Motor neuron (in vitro differentiated cells): ENCODE measurements at regions not wholly inside any gene's neighbourhood (a gene's known extent, or its start where the extent isn't known, plus 50 kb on each side); places are given as distances from the start of the nearest gene placed in this dataset.
"Not testable (repeated sequence)": the region's sequence is repeated elsewhere in the genome, so short reads cannot be mapped to it uniquely, and the experiment has no call there.

Experiments used
- ATAC-seq, 8 experiments: fragments of 200-7000 bp; cut with Tn5 transposase; replicated peaks in 6 of 8; 2 replicates each; pipeline ENCODE4 v1.8.0; 2021; ENCODE audit warnings: mild to moderate bottlenecking in 8 of 8, moderate library complexity in 8 of 8
- H3K27ac ChIP-seq, 2 donors: fragments of 250-450 bp; sonication (Bioruptor Pico); 2 replicates each; pipeline ENCODE4 v1.9.0; 2021; ENCODE audit warnings: antibody characterized with exemption in 2 of 2, mild to moderate bottlenecking in 2 of 2, moderate library complexity in 1 of 2
- H3K4me1 ChIP-seq, 2 donors: fragments of 250-450 bp; sonication (Bioruptor Pico); replicated peaks in 1 of 2; 2 replicates each; pipeline ENCODE4 v1.6.1; 2021; ENCODE audit warnings: antibody characterized with exemption in 2 of 2, mild to moderate bottlenecking in 2 of 2, moderate library complexity in 1 of 2
- H3K4me3 ChIP-seq, 5 donors: fragments of 250-450 bp; sonication (Bioruptor Pico); 2 replicates each; pipeline ENCODE4 v1.9.0; 2021; ENCODE audit warnings: antibody characterized with exemption in 5 of 5, mild to moderate bottlenecking in 5 of 5, moderate library complexity in 4 of 5
- WGBS, 10 experiments: fragments of 450-650 bp; shearing (Covaris generic); methylation state at CpG; one replicate each; pipeline ENCODE4 v1.0.0; 2022; 5-methylcytosine and 5-hydroxymethylcytosine counted together
- in situ Hi-C, 9 experiments: fragments of 400-800 bp; cut with MboI; loops; one replicate each; pipeline ENCODE4 v1.15.0; 2021; ENCODE audit warnings: low sequenced_read_pairs in 9 of 9, low pct_unique_long_range_greater_than_20kb in 2 of 9; ENCODE audit not compliant: unreplicated experiment in 9 of 9

DNA sequence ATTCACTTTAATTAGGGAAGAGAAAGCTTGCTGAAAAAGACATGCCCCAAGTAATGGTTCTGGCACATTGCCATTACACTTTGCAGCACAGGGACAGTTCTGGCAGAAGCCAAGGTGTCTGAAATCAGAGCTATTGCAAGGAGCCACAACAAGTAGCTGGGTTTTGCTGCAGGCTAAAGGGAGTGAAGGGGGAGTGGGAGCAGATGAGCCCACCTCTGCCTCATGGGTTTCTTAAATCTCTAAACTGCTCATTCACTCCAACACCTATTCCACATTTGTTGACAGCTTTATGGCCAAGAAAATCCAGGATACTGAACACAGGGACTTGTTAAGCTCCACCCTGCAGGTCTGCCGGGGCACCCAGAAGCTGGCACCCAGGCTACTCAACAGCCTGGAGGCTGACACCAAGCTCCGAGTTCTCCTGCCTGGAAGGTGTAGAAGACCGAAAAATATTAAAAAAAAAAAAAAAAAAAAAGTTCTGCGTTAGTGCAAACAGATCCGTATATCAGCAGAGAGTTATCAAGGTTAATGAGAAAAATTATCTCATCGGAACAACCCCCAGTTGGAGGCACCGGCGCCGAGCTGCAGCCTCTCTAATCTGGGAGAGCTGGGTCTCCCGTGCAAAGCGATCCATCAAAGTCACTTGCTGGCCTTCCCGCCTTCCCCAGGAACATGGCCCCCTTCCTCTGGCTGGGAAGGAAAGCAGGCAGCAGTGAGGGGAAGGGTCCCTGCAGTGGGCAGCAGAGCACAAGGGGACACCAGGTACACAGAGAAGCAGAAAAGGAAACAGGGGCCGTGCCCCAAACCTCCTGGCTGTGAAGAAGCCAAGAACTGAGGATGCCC lies 123.7 kb downstream of the HNMT start:
- in situ Hi-C loops: loop anchor here in 1 of 9 experiments (25.0 kb wide), 2 partner anchors 151 to 724 kb away; no protein-coding TSS in a partner anchor
- ATAC-seq: peak in 5 of 8 experiments; percentile 54 to 62 (median 57)
- no peak overlapping the region for H3K27ac ChIP-seq
- 0 to 100% (median 53%) methylated on average over 1 to 10 of the region's 13 CpGs; no CpG with 5 or more reads in 1 of the 10 experiments for WGBS, 10 experiments
- no peak overlapping the region for H3K4me3 ChIP-seq
- no peaks in the 10 kb centered on the region for H3K4me1 ChIP-seq

DNA sequence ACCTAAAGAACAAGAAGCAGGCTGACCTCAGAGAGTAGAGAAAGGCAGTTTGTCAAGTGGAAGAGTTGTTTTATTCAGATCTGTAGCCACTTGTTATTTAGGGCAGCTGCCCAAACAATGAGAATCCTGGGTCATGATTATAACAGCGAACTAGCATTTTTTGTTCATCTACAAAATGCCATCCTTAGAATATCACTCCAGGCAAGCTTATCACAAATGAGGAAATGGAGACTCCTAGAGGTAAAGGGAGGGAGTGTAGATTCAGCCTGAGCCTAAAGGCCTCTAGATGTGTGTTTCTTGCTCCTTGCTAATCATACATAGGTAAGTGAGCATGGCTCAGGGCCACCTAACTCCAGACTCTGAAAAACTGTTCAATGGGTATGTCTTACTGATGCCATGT lies 126.1 kb downstream of the HNMT start:
- 60 to 100% (median 83%) methylated on average over 1 of the region's 1 CpG; no CpG with 5 or more reads in 1 of the 10 experiments for WGBS, 10 experiments
- peak in 4 of 8 experiments; percentile 39 to 80 (median 64) for ATAC-seq
- Histone ChIP-seq H3K4me3 (no peak overlapping the region), H3K27ac (no peak overlapping the region), H3K4me1 (peaks cover 0 to 3% of the 10 kb centered on the region in 2 donors)
- in situ Hi-C loops: loop anchor here in 1 of 9 experiments (25.0 kb wide), 2 partner anchors 153 to 722 kb away; no protein-coding TSS in a partner anchor

DNA sequence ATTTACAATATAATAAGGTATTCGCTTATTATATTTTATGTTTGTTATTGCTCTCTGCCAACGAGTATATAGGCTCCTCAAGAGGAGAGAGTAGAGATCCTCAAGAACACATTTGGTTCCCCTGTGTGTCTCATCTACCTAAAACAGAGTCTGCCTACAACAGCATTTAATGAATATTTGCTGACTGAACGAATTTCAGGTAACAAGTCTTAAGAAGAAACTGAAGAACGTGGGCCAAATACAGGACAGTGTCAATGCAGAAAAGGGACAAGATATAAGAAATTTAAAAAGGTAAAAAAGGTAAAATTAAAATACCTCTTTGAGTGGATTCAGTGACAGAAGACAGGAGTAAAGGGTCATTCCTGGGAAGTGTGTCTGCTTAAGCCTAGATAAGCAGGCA lies 129.2 kb downstream of the HNMT start:
- Histone ChIP-seq H3K27ac (no peak overlapping the region), H3K4me1 (peaks cover 0 to 3% of the 10 kb centered on the region in 2 donors), H3K4me3 (no peak overlapping the region)
- in situ Hi-C loops: loop anchor here in 1 of 9 experiments (25.0 kb wide), 2 partner anchors 156 to 719 kb away; no protein-coding TSS in a partner anchor
- ATAC-seq: no peak
- WGBS, 10 experiments: 52 to 100% (median 85%) methylated on average over 1 to 4 of the region's 4 CpGs

DNA sequence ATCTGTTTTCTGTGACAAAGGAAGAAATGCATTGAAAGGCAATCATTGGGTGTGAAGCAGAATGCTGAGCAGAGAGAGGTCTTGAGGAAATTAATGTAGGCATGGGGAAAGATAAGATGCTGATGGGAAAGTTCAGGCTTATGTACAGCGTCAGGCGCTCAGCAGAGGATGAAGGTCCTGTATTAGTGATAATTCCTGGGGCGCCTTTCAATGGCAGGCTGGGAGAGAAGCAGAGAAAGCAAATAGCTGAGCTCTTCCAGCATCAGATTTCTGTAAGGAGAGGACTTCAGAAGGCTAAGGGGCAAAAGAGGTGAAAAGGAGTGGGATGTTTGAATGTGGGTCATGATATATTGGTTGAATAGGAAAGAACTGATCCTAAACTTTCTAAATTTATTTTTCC lies 129.8 kb downstream of the HNMT start:
- ATAC-seq: no peak
- 27 to 100% (median 66%) methylated on average over 2 to 3 of the region's 3 CpGs; no CpG with 5 or more reads in 2 of the 10 experiments for WGBS, 10 experiments
- in situ Hi-C loops: loop anchor here in 1 of 9 experiments (25.0 kb wide), 2 partner anchors 157 to 718 kb away; no protein-coding TSS in a partner anchor
- Histone ChIP-seq H3K4me3 (no peak overlapping the region), H3K27ac (no peak overlapping the region), H3K4me1 (peaks cover 0 to 3% of the 10 kb centered on the region in 2 donors)

DNA sequence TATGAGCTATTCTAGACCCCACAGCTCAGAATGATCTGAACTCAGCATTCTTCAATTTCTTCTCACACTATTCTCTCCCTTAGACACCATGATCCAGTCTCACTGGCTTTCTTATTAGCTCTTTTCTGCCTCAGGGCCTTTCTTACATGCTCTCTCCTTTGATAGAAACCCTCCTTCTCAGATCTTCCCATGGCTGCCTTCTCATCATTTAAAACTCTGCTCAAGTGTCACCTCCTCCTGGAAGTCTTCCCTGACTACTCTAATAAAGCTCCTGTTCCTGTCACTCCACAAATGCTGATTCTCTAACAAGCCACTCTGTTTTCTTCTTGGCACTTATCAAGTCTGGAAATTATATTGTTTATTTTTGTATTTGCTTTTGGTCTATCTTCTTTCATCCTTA lies 131.1 kb downstream of the HNMT start:
- Histone ChIP-seq H3K4me1 (peaks cover 0 to 3% of the 10 kb centered on the region in 2 donors), H3K27ac (no peak overlapping the region), H3K4me3 (no peak overlapping the region)
- no peak for ATAC-seq
- in situ Hi-C loops: loop anchor here in 1 of 9 experiments (25.0 kb wide), 2 partner anchors 158 to 717 kb away; no protein-coding TSS in a partner anchor

DNA sequence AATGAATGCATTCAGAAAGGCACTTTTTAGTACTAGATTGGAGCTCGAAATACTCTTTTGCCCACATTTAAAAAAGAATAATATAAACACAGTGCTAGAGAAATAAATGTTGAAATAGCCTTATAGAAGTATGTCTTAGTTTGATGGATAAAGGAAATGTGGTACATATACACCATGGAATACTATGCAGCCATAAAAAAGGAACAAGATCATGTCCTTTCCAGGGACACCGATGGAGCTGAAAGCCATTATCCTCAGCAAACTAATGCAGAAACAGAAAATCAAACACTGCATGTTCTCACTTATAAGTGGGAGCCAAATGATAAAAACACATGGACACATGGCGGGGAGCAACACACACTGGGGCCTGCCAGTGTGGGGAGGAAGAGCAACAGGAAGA lies 135.0 kb downstream of the HNMT start:
- ATAC-seq, H3K4me3 ChIP-seq, H3K27ac ChIP-seq, H3K4me1 ChIP-seq: not testable (repeated sequence)
- 38 to 100% (median 96%) methylated on average over 1 to 3 of the region's 3 CpGs for WGBS, 10 experiments
- in situ Hi-C loops: loop anchor here in 1 of 9 experiments (25.0 kb wide), 2 partner anchors 162 to 713 kb away; no protein-coding TSS in a partner anchor

DNA sequence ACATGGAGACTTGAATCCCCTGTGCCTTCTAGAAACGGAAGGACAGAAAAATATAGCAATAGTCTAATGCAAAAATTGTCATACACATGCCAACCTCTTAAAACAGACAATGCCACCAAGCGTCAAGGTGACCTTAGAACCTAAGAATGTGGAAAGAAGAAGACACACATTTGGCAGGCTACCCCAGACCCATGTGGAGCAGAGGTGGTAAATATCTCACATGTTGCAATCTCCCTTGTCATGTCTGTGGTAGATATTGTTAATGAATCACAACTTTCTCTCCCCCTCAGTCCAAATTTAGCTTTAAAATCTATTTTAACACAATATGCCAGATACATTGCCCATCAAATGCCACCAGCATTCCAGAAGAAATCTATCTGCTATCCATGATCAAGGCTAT lies 137.4 kb downstream of the HNMT start:
- in situ Hi-C loops: no loop called here
- H3K4me1 ChIP-seq: peaks cover 0 to 5% of the 10 kb centered on the region in 2 donors
- 0 to 100% (median 83%) methylated on average over 1 of the region's 2 CpGs; no CpG with 5 or more reads in 3 of the 10 experiments for WGBS, 10 experiments
- H3K27ac ChIP-seq: no peak overlapping the region
- ATAC-seq: no peak
- no peak overlapping the region for H3K4me3 ChIP-seq

DNA sequence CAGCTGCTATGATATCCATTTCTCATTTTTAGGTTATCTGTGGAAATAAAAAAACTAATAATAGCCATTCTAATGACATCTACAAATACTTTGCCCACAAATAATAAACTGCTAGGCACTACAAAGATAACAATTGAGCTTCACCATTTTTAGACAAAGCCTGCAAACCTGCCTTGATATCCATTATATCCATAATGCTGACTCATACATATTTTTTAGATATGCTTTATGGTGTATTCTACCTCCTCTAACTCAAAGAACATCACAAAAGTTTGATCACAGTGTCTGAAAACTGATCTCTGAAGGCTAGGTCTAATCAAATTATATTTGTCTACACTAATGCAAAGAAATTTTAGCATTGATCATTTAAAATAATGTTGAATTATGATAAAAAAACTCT lies 138.4 kb downstream of the HNMT start:
- no peak for ATAC-seq
- Histone ChIP-seq H3K4me1 (peaks cover 0 to 5% of the 10 kb centered on the region in 2 donors), H3K27ac (no peak overlapping the region), H3K4me3 (no peak overlapping the region)
- in situ Hi-C loops: no loop called here

DNA sequence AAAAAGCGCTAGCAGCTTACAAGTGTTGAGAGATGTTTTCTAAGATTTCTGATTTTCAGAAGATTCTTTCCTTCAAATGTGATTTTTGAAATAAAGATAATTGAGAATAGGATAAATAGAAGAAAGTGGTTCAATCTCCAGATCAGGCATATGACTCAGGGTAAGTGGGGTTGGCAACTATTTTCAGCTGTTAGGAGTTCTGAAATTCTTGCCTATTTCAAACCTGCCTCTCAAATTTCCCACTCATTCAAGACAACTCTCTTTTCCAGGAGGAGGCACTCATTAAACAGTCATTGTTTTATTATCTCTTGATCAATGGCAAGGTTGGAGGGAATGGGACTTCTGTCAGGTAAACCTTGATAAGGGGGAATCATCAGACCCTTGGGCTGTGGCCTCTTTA lies 138.9 kb downstream of the HNMT start:
- in situ Hi-C loops: no loop called here
- Histone ChIP-seq H3K4me1 (peaks cover 0 to 5% of the 10 kb centered on the region in 2 donors), H3K4me3 (no peak overlapping the region), H3K27ac (no peak overlapping the region)
- ATAC-seq: no peak
- WGBS, 10 experiments: 100% methylated on average over 1 of the region's 1 CpG; no CpG with 5 or more reads in 5 of the 10 experiments

DNA sequence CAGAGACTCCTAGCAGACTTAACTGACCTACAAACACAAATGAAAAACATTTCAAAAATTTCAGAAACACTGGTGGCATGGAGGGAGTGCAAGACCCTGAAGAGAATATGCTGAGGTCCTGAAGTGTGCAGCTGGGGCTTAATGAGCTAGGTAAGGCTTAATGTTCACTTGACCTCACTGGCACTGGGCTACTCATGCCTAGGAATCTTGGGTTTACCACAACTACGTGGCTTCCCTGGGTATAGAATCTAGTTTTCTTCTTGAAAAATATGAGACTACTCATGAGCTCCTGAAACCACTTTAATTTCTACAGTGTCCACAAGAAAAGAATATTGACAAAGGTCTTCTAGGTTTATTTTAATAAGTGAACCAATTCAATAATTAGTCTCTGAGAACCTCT lies 139.8 kb downstream of the HNMT start:
- WGBS, 10 experiments: 9 to 100% (median 100%) methylated on average over 1 of the region's 1 CpG; no CpG with 5 or more reads in 5 of the 10 experiments
- H3K4me3 ChIP-seq: no peak overlapping the region
- ATAC-seq: no peak
- H3K4me1 ChIP-seq: peaks cover 0 to 5% of the 10 kb centered on the region in 2 donors
- no peak overlapping the region for H3K27ac ChIP-seq
- in situ Hi-C loops: no loop called here

DNA sequence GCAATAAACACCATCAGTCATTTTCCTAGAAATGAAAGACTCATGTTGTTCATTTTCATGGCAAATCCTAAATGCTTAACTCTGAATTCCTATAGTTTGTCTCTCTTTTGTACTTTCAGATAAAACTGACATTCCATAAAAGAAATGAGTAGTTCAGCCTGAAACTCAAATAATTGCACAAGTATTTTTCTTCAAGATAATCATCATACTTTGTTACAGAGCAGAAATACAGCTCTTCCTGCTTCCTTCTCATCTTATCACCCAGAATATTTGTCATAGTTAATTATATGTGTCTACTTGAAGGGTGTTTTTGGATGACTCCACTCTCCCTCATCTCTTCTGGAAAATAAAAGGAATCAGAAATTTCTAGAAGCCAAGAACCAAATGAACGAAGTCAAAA lies 141.1 kb downstream of the HNMT start:
- no peak for ATAC-seq
- WGBS, 10 experiments: 20 to 100% (median 85%) methylated on average over 1 of the region's 1 CpG; no CpG with 5 or more reads in 2 of the 10 experiments
- in situ Hi-C loops: no loop called here
- Histone ChIP-seq H3K4me1 (peaks cover 0 to 5% of the 10 kb centered on the region in 2 donors), H3K4me3 (no peak overlapping the region), H3K27ac (no peak overlapping the region)

DNA sequence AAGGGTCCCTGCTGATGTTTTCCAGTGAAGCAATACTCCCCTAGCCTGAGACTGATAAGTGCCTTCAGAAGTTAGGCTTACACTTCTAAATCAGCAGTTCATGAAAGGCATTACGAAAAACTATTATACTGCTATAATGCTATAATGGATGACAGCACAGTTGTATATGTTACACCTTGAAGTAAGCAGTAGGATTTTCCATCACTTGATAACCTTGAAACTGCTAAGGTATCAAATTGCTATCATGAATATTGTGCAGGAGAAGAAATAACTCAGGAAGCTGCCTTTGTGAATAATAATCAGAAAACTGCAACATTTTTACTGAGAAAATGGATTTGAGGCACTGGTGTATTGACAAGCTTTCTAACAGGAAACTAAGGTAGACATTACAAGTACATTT lies 142.3 kb downstream of the HNMT start:
- in situ Hi-C loops: no loop called here
- WGBS, 10 experiments: 14 to 100% (median 49%) methylated on average over 1 of the region's 1 CpG; no CpG with 5 or more reads in 4 of the 10 experiments
- no peak for ATAC-seq
- no peaks in the 10 kb centered on the region for H3K4me1 ChIP-seq
- H3K4me3 ChIP-seq: no peak overlapping the region
- no peak overlapping the region for H3K27ac ChIP-seq

DNA sequence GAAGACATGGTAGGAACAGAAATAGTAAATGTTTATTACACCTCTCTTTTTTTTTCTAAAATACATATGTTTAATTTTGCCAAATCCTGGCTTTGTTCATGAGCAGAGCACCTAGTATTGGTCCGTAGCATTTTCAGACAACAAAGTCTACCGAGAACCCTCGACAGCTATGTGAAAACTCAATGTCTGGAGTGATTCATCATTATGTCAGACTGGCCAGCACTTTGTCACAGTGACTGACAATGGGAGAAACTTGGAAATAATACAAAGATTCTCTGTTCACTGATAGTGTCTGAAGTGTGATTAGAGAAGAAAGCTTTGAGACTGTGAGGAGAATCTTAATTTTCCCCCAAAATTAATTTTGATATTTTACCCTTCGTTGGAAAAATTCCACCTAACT lies 143.0 kb downstream of the HNMT start:
- WGBS, 10 experiments: 0 to 80% (median 49%) methylated on average over 1 to 4 of the region's 4 CpGs
- Histone ChIP-seq H3K27ac (no peak overlapping the region), H3K4me1 (no peaks in the 10 kb centered on the region), H3K4me3 (no peak overlapping the region)
- in situ Hi-C loops: no loop called here
- no peak for ATAC-seq
